ENCODE measurements at regions not wholly inside any gene's neighbourhood (a gene's known extent, or its start where the extent isn't known, plus 50 kb on each side); places are given as distances from the start of the nearest gene placed in this dataset.
"Not testable (repeated sequence)": the region's sequence is repeated elsewhere in the genome, so short reads cannot be mapped to it uniquely, and the experiment has no call there.

- DNase-seq: no peak
Measured at GRCh38 chr5:101917166-101917565, 378.9 kb downstream of the SLCO4C1 start.

- DNase-seq: no peak
Measured at GRCh38 chr5:101915554-101915953, 380.5 kb downstream of the SLCO4C1 start.

- no peak for DNase-seq
Measured at GRCh38 chr5:101904736-101905135, 391.3 kb downstream of the SLCO4C1 start.

- no peak for DNase-seq
Measured at GRCh38 chr5:101897914-101898313, 398.2 kb downstream of the SLCO4C1 start.

- DNase-seq: no peak
Measured at GRCh38 chr5:101894985-101895384, 401.1 kb downstream of the SLCO4C1 start.

GRCh38 chr5:101878190-101878589 lies 417.9 kb downstream of the SLCO4C1 start:
- DNase-seq: no peak

- no peak for DNase-seq
Measured at GRCh38 chr5:101877451-101877850, 418.6 kb downstream of the SLCO4C1 start.

GRCh38 chr5:101866473-101866872 lies 429.6 kb downstream of the SLCO4C1 start:
- no peak for DNase-seq

- no peak for DNase-seq
Measured at GRCh38 chr5:101860563-101860962, 435.5 kb downstream of the SLCO4C1 start.

GRCh38 chr5:101860145-101860544 lies 435.9 kb downstream of the SLCO4C1 start:
- DNase-seq: no peak

- DNase-seq: no peak
Measured at GRCh38 chr5:101846496-101846895, 449.6 kb downstream of the SLCO4C1 start.

GRCh38 chr5:101843055-101843454 lies 453.0 kb downstream of the SLCO4C1 start:
- DNase-seq: no peak

GRCh38 chr5:101838435-101838834 lies 457.6 kb downstream of the SLCO4C1 start:
- DNase-seq: no peak

GRCh38 chr5:101829255-101829654 lies 466.8 kb downstream of the SLCO4C1 start:
- no peak for DNase-seq

- DNase-seq: no peak
Measured at GRCh38 chr5:101811466-101811865, 484.6 kb downstream of the SLCO4C1 start.

- no peak for DNase-seq
Measured at GRCh38 chr5:101806410-101806809, 489.7 kb downstream of the SLCO4C1 start.

- no peak for DNase-seq
Measured at GRCh38 chr5:101796427-101796826, 499.7 kb downstream of the SLCO4C1 start.

GRCh38 chr5:101788797-101789196 lies 507.3 kb downstream of the SLCO4C1 start:
- DNase-seq: no peak

- no peak for DNase-seq
Measured at GRCh38 chr5:101785090-101785489, 511.0 kb downstream of the SLCO4C1 start.

GRCh38 chr5:101783241-101784013 lies 512.7 kb downstream of the SLCO4C1 start:
- no peak for DNase-seq

GRCh38 chr5:101782352-101783103 lies 513.6 kb downstream of the SLCO4C1 start:
- DNase-seq: no peak

GRCh38 chr5:101751105-101751504 lies 545.0 kb downstream of the SLCO4C1 start:
- no peak for DNase-seq

- not testable (repeated sequence) for DNase-seq
Measured at GRCh38 chr5:101743000-101743399, 553.1 kb downstream of the SLCO4C1 start.

GRCh38 chr5:101728933-101729332 lies 567.2 kb downstream of the SLCO4C1 start:
- no peak for DNase-seq
